ENCODE measurements at regions not wholly inside any gene's neighbourhood (a gene's known extent, or its start where the extent isn't known, plus 50 kb on each side); places are given as distances from the start of the nearest gene placed in this dataset.

DNA sequence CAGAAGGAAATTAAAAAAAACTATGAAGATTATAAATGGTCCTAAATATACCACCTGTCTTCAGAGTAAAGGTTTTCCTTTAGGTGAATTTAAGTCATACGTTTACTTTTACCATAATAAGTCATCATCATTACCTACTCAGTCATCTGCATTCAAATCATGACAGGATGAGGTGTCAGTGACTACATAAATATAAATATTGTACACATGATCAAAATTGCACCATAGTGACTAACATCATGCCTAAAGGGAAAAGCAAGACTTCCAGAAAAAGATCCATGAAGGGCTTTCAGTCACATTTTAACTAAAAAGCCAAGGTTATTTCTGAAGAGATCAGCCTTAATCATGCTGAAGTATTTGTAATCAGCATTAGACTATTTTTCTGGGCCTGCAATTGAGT, 759.9 kb upstream of the FLRT2 start:
- no peak for DNase-seq (ENCODE audit: low read depth)
- TF ChIP-seq, protein P1, sequence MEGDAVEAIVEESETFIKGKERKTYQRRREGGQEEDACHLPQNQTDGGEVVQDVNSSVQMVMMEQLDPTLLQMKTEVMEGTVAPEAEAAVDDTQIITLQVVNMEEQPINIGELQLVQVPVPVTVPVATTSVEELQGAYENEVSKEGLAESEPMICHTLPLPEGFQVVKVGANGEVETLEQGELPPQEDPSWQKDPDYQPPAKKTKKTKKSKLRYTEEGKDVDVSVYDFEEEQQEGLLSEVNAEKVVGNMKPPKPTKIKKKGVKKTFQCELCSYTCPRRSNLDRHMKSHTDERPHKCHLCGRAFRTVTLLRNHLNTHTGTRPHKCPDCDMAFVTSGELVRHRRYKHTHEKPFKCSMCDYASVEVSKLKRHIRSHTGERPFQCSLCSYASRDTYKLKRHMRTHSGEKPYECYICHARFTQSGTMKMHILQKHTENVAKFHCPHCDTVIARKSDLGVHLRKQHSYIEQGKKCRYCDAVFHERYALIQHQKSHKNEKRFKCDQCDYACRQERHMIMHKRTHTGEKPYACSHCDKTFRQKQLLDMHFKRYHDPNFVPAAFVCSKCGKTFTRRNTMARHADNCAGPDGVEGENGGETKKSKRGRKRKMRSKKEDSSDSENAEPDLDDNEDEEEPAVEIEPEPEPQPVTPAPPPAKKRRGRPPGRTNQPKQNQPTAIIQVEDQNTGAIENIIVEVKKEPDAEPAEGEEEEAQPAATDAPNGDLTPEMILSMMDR (IDR thresholded peaks at IDR 0.05; ENCODE audit: low read length, missing control alignments) = no peak
- H3K4me3 ChIP-seq (replicated peaks; ENCODE audit: low read depth, low read length) = no peak overlapping the region

- DNase-seq (ENCODE audit: low read depth) = no peak
- TF ChIP-seq, protein P1 (IDR thresholded peaks at IDR 0.05; ENCODE audit: low read length, missing control alignments) = no peak
- H3K4me3 ChIP-seq (replicated peaks; ENCODE audit: low read depth, low read length) = no peak overlapping the region
These were observed 752.6 kb upstream of the FLRT2 start for GRCh38 chr14:84777356-84777755.

- no peak for DNase-seq (ENCODE audit: low read depth)
- H3K4me3 ChIP-seq (replicated peaks; ENCODE audit: low read depth, low read length) = no peak overlapping the region
- TF ChIP-seq, protein P1 (IDR thresholded peaks at IDR 0.05; ENCODE audit: low read length, missing control alignments) = no peak
These were observed 747.0 kb upstream of the FLRT2 start for GRCh38 chr14:84782902-84783301.

- no peak for DNase-seq (ENCODE audit: low read depth)
- H3K4me3 ChIP-seq (replicated peaks; ENCODE audit: low read depth, low read length) = no peak overlapping the region
- TF ChIP-seq, protein P1 (IDR thresholded peaks at IDR 0.05; ENCODE audit: low read length, missing control alignments) = no peak
These were observed 746.4 kb upstream of the FLRT2 start for GRCh38 chr14:84783511-84783910.

GRCh38 chr14:84785996-84786395, 743.9 kb upstream of the FLRT2 start:
- DNase-seq (ENCODE audit: low read depth) = peak; percentile 5
- TF ChIP-seq, protein P1 (IDR thresholded peaks at IDR 0.05; ENCODE audit: low read length, missing control alignments) = no peak
- no peak overlapping the region for H3K4me3 ChIP-seq (replicated peaks; ENCODE audit: low read depth, low read length)

GRCh38 chr14:84789012-84789411, 740.9 kb upstream of the FLRT2 start:
- TF ChIP-seq, protein P1 (IDR thresholded peaks at IDR 0.05; ENCODE audit: low read length, missing control alignments) = no peak

GRCh38 chr14:84792722-84793410, 737.1 kb upstream of the FLRT2 start:
- no peak overlapping the region for H3K4me3 ChIP-seq (replicated peaks; ENCODE audit: low read depth, low read length)
- TF ChIP-seq, protein P1 (IDR thresholded peaks at IDR 0.05; ENCODE audit: low read length, missing control alignments) = no peak
- DNase-seq (ENCODE audit: low read depth) = no peak

More at GRCh38 chr14:84789012-84789411, 740.9 kb upstream of the FLRT2 start:
- DNase-seq (ENCODE audit: low read depth) = no peak
- H3K4me3 ChIP-seq (replicated peaks; ENCODE audit: low read depth, low read length) = no peak overlapping the region

Data from fibroblast of pulmonary artery (primary cell).